Tibial nerve (tissue), 4 donors: ENCODE measurements at regions not wholly inside any gene's neighbourhood (a gene's known extent, or its start where the extent isn't known, plus 50 kb on each side); places are given as distances from the start of the nearest gene placed in this dataset.
"Not testable (repeated sequence)": the region's sequence is repeated elsewhere in the genome, so short reads cannot be mapped to it uniquely, and the experiment has no call there.

ENCODE experiments used
- EP300 ChIP-seq, 2 donors: sonication (generic); formaldehyde crosslinking; IDR thresholded peaks; one replicate each; pipeline ENCODE4 v1.6.1; 2017; ENCODE audit warnings: antibody characterized with exemption in 2 of 2, mild to moderate bottlenecking in 1 of 2
- POLR2A ChIP-seq, 2 donors: fragments of 450-650 bp; IDR thresholded peaks; one replicate each; pipeline ENCODE4 v1.6.1; 2017; ENCODE audit warnings: antibody characterized with exemption in 2 of 2, mild to moderate bottlenecking in 2 of 2, moderate library complexity in 2 of 2
- TF ChIP-seq, protein P1 (sequence below), 5 experiments: fragments of 200-600 bp in 3 of 5; fragments of 450-650 bp in 2 of 5; sonication (generic) in 3 of 5; IDR thresholded peaks; one replicate each; pipeline ENCODE4 v1.5.1; 2016 to 2019; ENCODE audit warnings: antibody characterized with exemption in 5 of 5, mild to moderate bottlenecking in 3 of 5, moderate library complexity in 2 of 5

DNA sequence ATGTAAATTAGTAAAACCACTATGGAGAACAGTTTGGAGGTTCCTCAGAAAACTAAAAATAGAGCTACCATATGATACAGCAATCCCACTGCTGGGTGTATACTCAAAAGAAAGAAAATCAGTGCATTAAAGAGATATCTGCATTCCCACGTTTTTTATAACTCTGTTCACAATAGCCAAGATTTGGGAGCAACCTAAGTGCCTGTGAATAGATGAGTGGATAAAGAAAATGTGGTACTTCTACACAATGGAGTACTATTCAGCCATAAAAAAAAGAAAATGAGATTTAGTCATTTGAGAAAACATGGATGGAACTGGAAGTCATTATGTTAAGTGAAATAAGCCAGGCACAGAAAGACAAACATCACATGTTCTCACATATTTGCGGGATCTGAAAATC is 246.0 kb upstream of the SOX9 start:
- TF ChIP-seq, protein P1, sequence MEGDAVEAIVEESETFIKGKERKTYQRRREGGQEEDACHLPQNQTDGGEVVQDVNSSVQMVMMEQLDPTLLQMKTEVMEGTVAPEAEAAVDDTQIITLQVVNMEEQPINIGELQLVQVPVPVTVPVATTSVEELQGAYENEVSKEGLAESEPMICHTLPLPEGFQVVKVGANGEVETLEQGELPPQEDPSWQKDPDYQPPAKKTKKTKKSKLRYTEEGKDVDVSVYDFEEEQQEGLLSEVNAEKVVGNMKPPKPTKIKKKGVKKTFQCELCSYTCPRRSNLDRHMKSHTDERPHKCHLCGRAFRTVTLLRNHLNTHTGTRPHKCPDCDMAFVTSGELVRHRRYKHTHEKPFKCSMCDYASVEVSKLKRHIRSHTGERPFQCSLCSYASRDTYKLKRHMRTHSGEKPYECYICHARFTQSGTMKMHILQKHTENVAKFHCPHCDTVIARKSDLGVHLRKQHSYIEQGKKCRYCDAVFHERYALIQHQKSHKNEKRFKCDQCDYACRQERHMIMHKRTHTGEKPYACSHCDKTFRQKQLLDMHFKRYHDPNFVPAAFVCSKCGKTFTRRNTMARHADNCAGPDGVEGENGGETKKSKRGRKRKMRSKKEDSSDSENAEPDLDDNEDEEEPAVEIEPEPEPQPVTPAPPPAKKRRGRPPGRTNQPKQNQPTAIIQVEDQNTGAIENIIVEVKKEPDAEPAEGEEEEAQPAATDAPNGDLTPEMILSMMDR (IDR thresholded peaks at IDR 0.05) = not testable (repeated sequence)
- TF ChIP-seq POLR2A, EP300 (IDR thresholded peaks at IDR 0.05): not testable (repeated sequence)
